ENCODE measurements at regions not wholly inside any gene's neighbourhood (a gene's known extent, or its start where the extent isn't known, plus 50 kb on each side); places are given as distances from the start of the nearest gene placed in this dataset.

GRCh38 chr11:70824605-70825245, 426.4 kb downstream of the CTTN start:
- H3K36me3 ChIP-seq: no peaks in the 10 kb centered on the region
- intact Hi-C loops (cut with DNase I): loop anchor here in 1 of 4 donors (5.0 kb wide), 1 partner anchor 287 kb away; no protein-coding TSS in a partner anchor
- H3K4me1 ChIP-seq (ENCODE audit: insufficient read depth): no peaks in the 10 kb centered on the region
- no peak overlapping the region for H3K4me3 ChIP-seq
- no peaks in the 10 kb centered on the region for H3K27me3 ChIP-seq
- H3K27ac ChIP-seq: no peak overlapping the region
- WGBS, 3 donors: 4 to 8% (median 5%) methylated on average over 17 of the region's 17 CpGs
- H3K9me3 ChIP-seq: no peaks in the 10 kb centered on the region
- no peak for TF ChIP-seq EP300 (IDR thresholded peaks at IDR 0.05)
- no peak for TF ChIP-seq POLR2A (IDR thresholded peaks at IDR 0.05)
- no peak for TF ChIP-seq CTCF (IDR thresholded peaks at IDR 0.05)
- no peak for DNase-seq

GRCh38 chr11:70825893-70826540, 426.4 kb downstream of the SHANK2 start:
- no peak for TF ChIP-seq EP300 (IDR thresholded peaks at IDR 0.05)
- Histone ChIP-seq H3K4me1 (ENCODE audit: insufficient read depth) (no peaks in the 10 kb centered on the region), H3K4me3 (no peak overlapping the region), H3K27ac (no peak overlapping the region), H3K36me3 (no peaks in the 10 kb centered on the region), H3K27me3 (no peaks in the 10 kb centered on the region), H3K9me3 (no peaks in the 10 kb centered on the region)
- intact Hi-C loops (cut with DNase I): no loop called here
- 21 to 34% (median 26%) methylated on average over 21 of the region's 21 CpGs for WGBS, 3 donors
- DNase-seq: no peak

GRCh38 chr11:70826541-70827335, 425.6 kb downstream of the SHANK2 start:
- Histone ChIP-seq H3K27me3 (no peaks in the 10 kb centered on the region), H3K27ac (no peak overlapping the region), H3K36me3 (no peaks in the 10 kb centered on the region), H3K4me1 (ENCODE audit: insufficient read depth) (no peaks in the 10 kb centered on the region), H3K4me3 (no peak overlapping the region), H3K9me3 (no peaks in the 10 kb centered on the region)
- TF ChIP-seq EP300 (IDR thresholded peaks at IDR 0.05) (no peak), POLR2A (IDR thresholded peaks at IDR 0.05) (no peak), CTCF (IDR thresholded peaks at IDR 0.05) (no peak)
- 2 to 10% (median 6%) methylated on average over 35 of the region's 35 CpGs for WGBS, 3 donors
- intact Hi-C loops (cut with DNase I): no loop called here
- no peak for DNase-seq

- WGBS, 3 donors: 56 to 69% (median 67%) methylated on average over 20 of the region's 20 CpGs
- no peaks in the 10 kb centered on the region for H3K4me1 ChIP-seq (ENCODE audit: insufficient read depth)
- H3K27me3 ChIP-seq: no peaks in the 10 kb centered on the region
- no peaks in the 10 kb centered on the region for H3K9me3 ChIP-seq
- H3K27ac ChIP-seq: no peak overlapping the region
- H3K36me3 ChIP-seq: no peaks in the 10 kb centered on the region
- H3K4me3 ChIP-seq: no peak overlapping the region
- intact Hi-C loops (cut with DNase I): no loop called here
- TF ChIP-seq EP300 (IDR thresholded peaks at IDR 0.05) (no peak), POLR2A (IDR thresholded peaks at IDR 0.05) (no peak), CTCF (IDR thresholded peaks at IDR 0.05) (no peak)
- no peak for DNase-seq
Measured at GRCh38 chr11:70828593-70829082, 423.7 kb downstream of the SHANK2 start.

All from ovary (tissue), 7 donors.